Right lobe of liver (tissue), 6 donors: ENCODE measurements at regions not wholly inside any gene's neighbourhood (a gene's known extent, or its start where the extent isn't known, plus 50 kb on each side); places are given as distances from the start of the nearest gene placed in this dataset.
"Not testable (repeated sequence)": the region's sequence is repeated elsewhere in the genome, so short reads cannot be mapped to it uniquely, and the experiment has no call there.

ENCODE experiments used
- ATAC-seq, 4 donors: fragments of 200-7000 bp; cut with Tn5 transposase; one replicate each; pipeline ENCODE4 v1.9.1; 2020; ENCODE audit warnings: mild to moderate bottlenecking in 4 of 4, moderate library complexity in 4 of 4
- DNase-seq, 3 donors: peaks; one replicate each; pipeline ENCODE4 v3.0.0-alpha.2; 2020
- H3K27ac ChIP-seq, 3 donors: fragments of 200-600 bp; one replicate each; pipeline ENCODE4 v1.8.0; 2022
- H3K27me3 ChIP-seq, 2 donors: fragments of 200-600 bp; one replicate each; pipeline ENCODE4 v1.8.0; 2022
- H3K36me3 ChIP-seq, 4 donors: fragments of 200-600 bp; sonication (generic) in 1 of 4; one replicate each; pipeline versions ENCODE4 v1.5.1 to v1.8.0; 2017 to 2022; ENCODE audit warnings: control low read depth in 1 of 4
- H3K4me1 ChIP-seq, 4 donors: fragments of 200-600 bp; sonication (generic) in 1 of 4; one replicate each; pipeline versions ENCODE4 v1.5.1 to v1.8.0; 2017 to 2022; ENCODE audit warnings: control low read depth in 1 of 4
- H3K4me3 ChIP-seq, 3 donors: fragments of 200-600 bp; one replicate each; pipeline ENCODE4 v1.8.0; 2022
- H3K9me3 ChIP-seq, 4 donors: fragments of 200-600 bp; sonication (generic) in 1 of 4; one replicate each; pipeline versions ENCODE4 v1.5.1 to v1.8.0; 2017 to 2022; ENCODE audit warnings: control low read depth in 1 of 4
- CTCF ChIP-seq, 4 donors: fragments of 200-600 bp in 3 of 4; fragments of 450-650 bp in 1 of 4; IDR thresholded peaks; one replicate each; pipeline versions ENCODE4 v1.5.1 to v1.8.0; 2016 to 2022; ENCODE audit warnings: antibody characterized with exemption in 4 of 4, mild to moderate bottlenecking in 2 of 4
- POLR2A ChIP-seq: fragments of 450-650 bp; IDR thresholded peaks from one replicate; pipeline ENCODE4 v1.6.1; 2017; ENCODE audit warnings: antibody characterized with exemption, mild to moderate bottlenecking
- WGBS: methylation state at CpG from one replicate; pipeline ENCODE4 v1.1.6; 2018; ENCODE audit warnings: low coverage, low lambda C conversion rate; ENCODE audit not compliant: insufficient coverage; ENCODE audit errors: missing lambda C conversion rate; 5-methylcytosine and 5-hydroxymethylcytosine counted together
- intact Hi-C, 2 donors: fragments of 100-400 bp; cut with DNase I; formaldehyde crosslinking; loops; one replicate each; pipeline versions ENCODE4 v1.11.2 to v1.14.1; 2022
- donor health status: DM: no; HTN: yes; CAD: no.
- donor health status: DM: no; HTN: no; CAD: no.
- donor health status: DM: no; HTN: no; CAD: no.
- donor health status: DM: no; HTN: yes; CAD: no.
- donor health status: DM: no; HTN: yes; CAD: no.

GRCh38 chr5:27868292-27868691 is 829.9 kb upstream of the CDH9 start:
- no peak for TF ChIP-seq POLR2A
- TF ChIP-seq CTCF (IDR thresholded peaks at IDR 0.05), result no peak
- no peak overlapping the region for H3K27ac ChIP-seq
- WGBS, result 80% methylated on average over 2 of the region's 2 CpGs
- H3K4me1 ChIP-seq, result no peaks in the 10 kb centered on the region
- DNase-seq (no peak), ATAC-seq (no peak)
- H3K4me3 ChIP-seq, result no peak overlapping the region
- H3K27me3 ChIP-seq, result no peaks in the 10 kb centered on the region
- intact Hi-C loops, result no loop called here
- no peaks in the 10 kb centered on the region for H3K9me3 ChIP-seq
- no peaks in the 10 kb centered on the region for H3K36me3 ChIP-seq

GRCh38 chr5:27855491-27855890 is 817.1 kb upstream of the CDH9 start:
- no peak for ATAC-seq

DNA sequence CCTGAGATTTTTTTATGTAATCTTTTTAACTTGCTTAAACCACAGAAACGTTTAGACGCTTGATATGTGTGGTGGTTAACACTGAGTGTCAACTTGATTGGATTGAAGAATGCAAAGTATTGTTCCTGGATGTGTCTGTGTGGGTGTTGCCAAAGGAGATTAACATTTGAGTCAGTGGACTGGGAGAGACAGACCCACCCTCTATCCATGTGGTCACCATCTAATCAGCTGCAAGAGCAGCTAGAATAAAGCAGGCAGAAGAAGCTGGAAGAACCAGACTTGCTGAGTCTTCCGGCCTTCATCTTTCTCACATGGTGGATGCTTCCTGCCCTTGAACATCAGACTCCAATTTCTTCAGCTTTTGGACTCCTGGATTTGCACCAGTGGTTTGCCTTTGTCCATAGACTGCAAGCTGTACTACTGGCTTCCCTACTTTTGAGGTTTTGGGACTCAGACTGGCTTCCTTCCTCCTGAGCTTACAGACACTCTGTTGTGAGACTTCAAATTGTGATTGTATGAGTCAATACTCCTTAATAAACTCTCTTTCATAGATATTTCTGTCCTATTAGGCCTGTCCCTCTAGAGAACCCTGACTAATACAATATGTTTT is 816.0 kb upstream of the CDH9 start:
- Histone ChIP-seq H3K9me3 (no peaks in the 10 kb centered on the region), H3K4me1 (no peaks in the 10 kb centered on the region), H3K27me3 (no peaks in the 10 kb centered on the region), H3K27ac (no peak overlapping the region), H3K36me3 (no peaks in the 10 kb centered on the region), H3K4me3 (no peak overlapping the region)
- no peak for ATAC-seq
- DNase-seq, result no peak
- intact Hi-C loops, result no loop called here
- no peak for TF ChIP-seq CTCF (IDR thresholded peaks at IDR 0.05)
- no peak for TF ChIP-seq POLR2A
- WGBS, result 21% methylated on average over 2 of the region's 3 CpGs

More at GRCh38 chr5:27855491-27855890, 817.1 kb upstream of the CDH9 start:
- H3K9me3 ChIP-seq, result no peaks in the 10 kb centered on the region
- WGBS, result 22% methylated on average over 1 of the region's 1 CpG
- H3K36me3 ChIP-seq, result no peaks in the 10 kb centered on the region
- H3K4me3 ChIP-seq, result no peak overlapping the region
- no peak for DNase-seq
- H3K4me1 ChIP-seq, result no peaks in the 10 kb centered on the region
- no peak overlapping the region for H3K27ac ChIP-seq
- H3K27me3 ChIP-seq, result no peaks in the 10 kb centered on the region
- TF ChIP-seq CTCF (IDR thresholded peaks at IDR 0.05), result no peak
- no peak for TF ChIP-seq POLR2A
- intact Hi-C loops, result no loop called here

DNA sequence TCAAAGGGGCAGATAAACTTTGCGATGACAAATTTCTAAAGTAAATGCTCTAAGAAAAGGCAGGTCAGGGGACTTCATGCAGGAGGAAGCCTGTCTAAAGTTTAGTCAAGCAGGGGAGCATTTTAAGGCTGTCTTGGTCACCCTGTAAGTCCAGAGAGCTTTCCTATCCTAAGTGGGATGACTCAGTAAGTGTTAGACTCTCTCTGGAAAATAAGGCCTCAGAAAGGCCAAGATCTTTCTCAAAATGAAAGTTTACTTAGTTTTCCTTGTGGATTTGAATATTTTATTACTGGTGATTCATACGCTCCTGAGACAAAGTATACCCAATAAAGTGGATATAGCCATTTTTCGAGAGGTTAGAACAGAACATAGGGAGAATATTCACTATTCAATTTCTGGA is 806.9 kb upstream of the CDH9 start:
- intact Hi-C loops, result no loop called here
- DNase-seq (no peak), ATAC-seq (no peak)
- TF ChIP-seq POLR2A (no peak), CTCF (IDR thresholded peaks at IDR 0.05) (no peak)
- no peaks in the 10 kb centered on the region for H3K27me3 ChIP-seq
- H3K4me3 ChIP-seq, result no peak overlapping the region
- H3K9me3 ChIP-seq, result no peaks in the 10 kb centered on the region
- H3K27ac ChIP-seq, result no peak overlapping the region
- no peaks in the 10 kb centered on the region for H3K4me1 ChIP-seq
- 56% methylated on average over 3 of the region's 3 CpGs for WGBS
- H3K36me3 ChIP-seq, result no peaks in the 10 kb centered on the region

GRCh38 chr5:27836704-27837103 is 798.3 kb upstream of the CDH9 start:
- 82% methylated on average over 19 of the region's 21 CpGs for WGBS
- H3K4me1 ChIP-seq, DNase-seq, H3K9me3 ChIP-seq, H3K27ac ChIP-seq, ATAC-seq, H3K36me3 ChIP-seq, H3K27me3 ChIP-seq, H3K4me3 ChIP-seq, intact Hi-C loops: not testable (repeated sequence)
